ENCODE measurements at regions not wholly inside any gene's neighbourhood (a gene's known extent, or its start where the extent isn't known, plus 50 kb on each side); places are given as distances from the start of the nearest gene placed in this dataset.
"Not testable (repeated sequence)": the region's sequence is repeated elsewhere in the genome, so short reads cannot be mapped to it uniquely, and the experiment has no call there.

DNA sequence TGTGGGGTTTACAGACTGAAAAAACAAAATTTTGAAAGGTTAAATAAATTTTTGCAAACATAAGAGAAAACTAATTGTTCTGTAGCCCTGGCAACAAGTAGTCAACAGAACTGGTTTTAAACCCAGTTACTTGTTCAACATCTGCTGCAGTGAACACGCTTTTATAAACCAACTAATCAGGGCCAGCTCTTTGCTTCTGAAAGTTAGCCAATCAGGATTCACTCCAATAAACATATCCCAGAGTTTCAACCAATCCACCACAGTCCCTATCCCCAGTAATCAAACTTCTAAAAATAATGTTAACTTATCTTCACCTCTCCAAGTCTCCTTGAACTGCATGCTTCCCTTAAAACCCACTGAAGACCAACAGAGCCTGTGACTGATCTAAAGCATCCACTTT, 306.6 kb downstream of the CTH start:
- Mint-ChIP-seq H3K27me3 (no peaks in the 10 kb centered on the region), H3K36me3 (no peaks in the 10 kb centered on the region), H3K4me1 (no peaks in the 10 kb centered on the region), H3K4me3 (no peak overlapping the region), H3K9me3 (ENCODE audit: low read depth) (peaks cover 2% of the 10 kb centered on the region), H3K27ac (no peak overlapping the region)
- DNase-seq (no peak), ATAC-seq (no peak)
- CTCF ChIA-PET = no interaction called here

DNA sequence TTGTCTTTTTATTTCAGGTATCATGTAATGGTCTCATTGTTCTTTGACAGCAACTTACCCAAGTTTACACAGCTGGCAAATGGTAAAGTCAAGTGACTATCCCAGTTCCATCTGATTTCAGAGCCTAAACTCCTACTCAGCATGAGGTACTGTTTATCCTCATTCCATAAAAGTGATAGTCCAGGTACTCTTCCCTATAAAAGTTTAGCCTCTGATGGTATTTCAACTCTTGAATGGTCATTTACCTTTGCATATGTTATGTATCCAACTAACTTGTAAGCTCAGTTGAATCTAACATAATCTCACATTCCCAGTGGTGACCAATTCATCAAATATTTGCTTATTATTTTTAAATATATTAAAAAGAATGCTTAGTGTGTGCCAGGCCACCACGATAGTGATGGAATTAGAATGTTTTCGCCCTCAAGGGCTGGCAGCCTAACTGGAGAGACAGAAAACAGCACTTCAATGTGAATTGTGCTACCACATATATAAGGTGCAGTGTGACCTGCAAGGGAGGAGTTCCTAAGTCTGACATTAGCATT, 307.1 kb downstream of the CTH start:
- H3K36me3 Mint-ChIP-seq = no peaks in the 10 kb centered on the region
- no peak for ATAC-seq
- no peaks in the 10 kb centered on the region for H3K27me3 Mint-ChIP-seq
- H3K4me3 Mint-ChIP-seq = no peak overlapping the region
- H3K9me3 Mint-ChIP-seq (ENCODE audit: low read depth) = peaks cover 2% of the 10 kb centered on the region
- H3K27ac Mint-ChIP-seq = no peak overlapping the region
- DNase-seq = no peak
- CTCF ChIA-PET = no interaction called here
- no peaks in the 10 kb centered on the region for H3K4me1 Mint-ChIP-seq

DNA sequence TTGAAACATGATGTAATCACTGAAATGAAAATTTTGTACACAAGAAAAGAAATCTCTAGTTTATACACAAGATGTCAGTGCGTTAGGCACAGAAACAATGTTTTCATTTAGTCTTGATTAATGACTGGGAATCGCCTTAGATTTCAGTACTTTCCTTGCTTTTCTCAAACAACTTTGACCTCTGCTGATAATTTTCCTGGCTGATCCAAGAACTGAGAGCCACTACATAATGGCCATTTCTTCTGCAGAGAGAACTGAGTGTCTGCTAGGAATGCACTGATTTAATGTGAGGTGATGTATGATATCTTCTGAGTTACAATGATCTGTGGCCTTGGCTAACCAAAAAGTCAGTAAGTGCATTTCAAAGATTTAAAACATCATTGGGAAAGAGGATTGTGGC, 308.1 kb downstream of the CTH start:
- ATAC-seq (no peak), DNase-seq (no peak)
- H3K36me3 Mint-ChIP-seq = no peaks in the 10 kb centered on the region
- H3K4me1 Mint-ChIP-seq = no peaks in the 10 kb centered on the region
- H3K4me3 Mint-ChIP-seq = no peak overlapping the region
- no peaks in the 10 kb centered on the region for H3K27me3 Mint-ChIP-seq
- peaks cover 2% of the 10 kb centered on the region for H3K9me3 Mint-ChIP-seq (ENCODE audit: low read depth)
- CTCF ChIA-PET = no interaction called here
- no peak overlapping the region for H3K27ac Mint-ChIP-seq

DNA sequence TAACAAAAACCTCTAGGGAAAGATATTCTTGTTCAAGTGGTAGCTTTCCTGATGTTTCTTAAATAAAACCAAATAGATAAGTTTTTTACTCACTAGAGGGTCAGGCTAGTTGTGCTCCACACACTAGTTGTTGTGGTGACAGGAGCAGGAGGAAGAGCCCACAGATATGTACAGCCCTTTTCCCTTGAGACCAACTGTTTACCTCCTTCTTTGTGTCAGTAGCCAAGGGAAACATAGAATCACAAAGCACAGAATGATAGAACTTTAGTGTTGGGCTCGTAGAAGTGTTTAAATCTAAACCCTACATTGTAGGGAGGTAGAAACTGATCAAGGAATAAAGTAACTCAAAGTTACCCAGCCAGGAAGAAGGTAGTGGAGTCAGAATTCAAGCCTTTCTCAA, 309.0 kb downstream of the CTH start:
- Mint-ChIP-seq H3K36me3 (no peaks in the 10 kb centered on the region), H3K9me3 (ENCODE audit: low read depth) (peaks cover 6% of the 10 kb centered on the region), H3K27me3 (no peaks in the 10 kb centered on the region), H3K27ac (no peak overlapping the region), H3K4me1 (no peaks in the 10 kb centered on the region), H3K4me3 (no peak overlapping the region)
- no peak for ATAC-seq
- DNase-seq = no peak
- CTCF ChIA-PET = no interaction called here

DNA sequence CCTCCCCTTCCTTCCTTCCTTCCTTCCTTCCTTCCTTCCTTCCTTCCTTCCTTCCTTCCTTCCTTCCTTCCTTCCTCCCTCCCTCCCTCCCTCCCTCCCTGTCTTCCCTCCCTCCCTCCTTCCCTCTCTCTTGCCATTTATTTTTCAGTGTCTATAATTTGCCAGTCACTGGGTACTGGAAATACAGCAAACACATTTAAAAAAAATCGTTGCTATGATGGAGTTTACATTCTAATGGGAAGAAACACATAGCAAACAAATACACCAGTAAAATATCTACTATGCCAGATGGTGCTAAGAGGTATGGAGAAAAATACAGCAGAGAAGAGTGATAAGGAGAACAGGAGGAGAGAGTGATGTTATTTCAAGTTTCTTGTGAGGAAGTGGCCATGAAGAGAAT, 309.5 kb downstream of the CTH start:
- Mint-ChIP-seq H3K9me3 (ENCODE audit: low read depth) (peaks cover 10% of the 10 kb centered on the region), H3K27ac (no peak overlapping the region), H3K4me3 (no peak overlapping the region), H3K27me3 (no peaks in the 10 kb centered on the region), H3K4me1 (no peaks in the 10 kb centered on the region), H3K36me3 (no peaks in the 10 kb centered on the region)
- ATAC-seq = no peak
- DNase-seq = no peak
- CTCF ChIA-PET = no interaction called here

DNA sequence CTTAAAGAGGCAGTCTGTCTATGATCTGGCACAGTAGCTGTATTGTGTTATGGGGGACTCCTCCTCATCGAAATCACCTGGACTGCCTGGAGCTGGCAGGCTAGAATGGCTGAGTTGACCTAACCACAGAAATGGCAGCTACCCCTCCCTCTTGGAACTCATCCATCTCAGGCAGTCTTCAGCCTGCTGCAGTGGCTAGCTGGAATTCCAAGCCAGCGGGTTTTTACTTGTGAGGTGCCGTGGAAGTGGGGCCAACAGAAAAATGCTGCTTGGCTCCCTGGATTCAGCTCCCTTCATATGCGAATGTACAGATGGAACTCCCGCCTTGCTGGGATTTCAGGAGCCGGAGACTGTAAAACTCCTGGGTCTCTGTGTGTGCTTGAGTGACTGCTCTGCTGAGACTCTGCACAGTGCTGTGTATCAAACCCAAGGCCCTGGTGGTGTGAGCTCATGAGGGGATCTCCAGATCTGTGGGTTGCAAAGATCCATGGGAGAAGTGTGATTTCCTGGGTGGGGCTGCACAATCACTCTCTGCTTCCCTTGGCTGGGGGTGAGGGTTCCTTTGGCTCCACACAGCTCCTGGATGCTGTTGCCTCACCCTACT, 316.9 kb downstream of the CTH start:
- no peak overlapping the region for H3K4me3 Mint-ChIP-seq
- H3K27me3 Mint-ChIP-seq = no peaks in the 10 kb centered on the region
- CTCF ChIA-PET = no interaction called here
- no peaks in the 10 kb centered on the region for H3K4me1 Mint-ChIP-seq
- no peak overlapping the region for H3K27ac Mint-ChIP-seq
- DNase-seq = no peak
- ATAC-seq = no peak
- H3K9me3 Mint-ChIP-seq (ENCODE audit: low read depth) = peaks cover 18% of the 10 kb centered on the region
- H3K36me3 Mint-ChIP-seq = no peaks in the 10 kb centered on the region

DNA sequence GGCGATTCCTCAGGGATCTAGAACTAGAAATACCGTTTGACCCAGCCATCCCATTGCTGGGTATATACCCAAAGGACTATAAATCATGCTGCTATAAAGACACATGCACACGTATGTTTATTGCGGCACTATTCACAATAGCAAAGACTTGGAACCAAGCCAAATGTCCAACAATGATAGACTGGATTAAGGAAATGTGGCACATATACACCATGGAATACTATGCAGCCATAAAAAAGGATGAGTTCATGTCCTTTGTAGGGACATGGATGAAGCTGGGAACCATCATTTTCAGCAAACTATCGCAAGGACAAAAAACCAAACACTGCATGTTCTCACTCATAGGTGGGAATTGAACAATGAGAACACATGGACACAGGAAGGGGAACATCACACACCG, 311.1 kb downstream of the PTGER3 start:
- H3K27me3 Mint-ChIP-seq; H3K27ac Mint-ChIP-seq; H3K9me3 Mint-ChIP-seq (ENCODE audit: low read depth); H3K36me3 Mint-ChIP-seq; H3K4me1 Mint-ChIP-seq; CTCF ChIA-PET; ATAC-seq; H3K4me3 Mint-ChIP-seq; DNase-seq: not testable (repeated sequence)

DNA sequence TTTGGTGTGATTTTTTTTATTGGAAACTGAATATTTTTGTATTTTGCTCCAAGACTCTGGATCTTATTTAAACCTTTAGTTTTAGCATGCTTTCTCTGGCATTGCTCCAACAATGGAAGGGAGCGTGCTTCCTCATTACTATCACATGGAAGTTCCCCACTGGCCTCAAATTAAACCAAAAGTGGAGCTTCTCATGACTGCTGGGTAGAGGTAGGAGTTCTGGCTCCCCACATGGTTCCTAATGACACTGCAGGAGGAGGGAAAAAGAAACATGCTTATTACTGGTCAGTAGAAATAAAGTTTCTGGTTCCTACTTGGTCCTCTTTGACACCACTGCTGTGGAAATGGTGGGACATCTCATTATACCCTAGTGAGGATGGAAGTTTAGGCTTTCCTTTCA, 310.5 kb downstream of the PTGER3 start:
- no peaks in the 10 kb centered on the region for H3K4me1 Mint-ChIP-seq
- H3K9me3 Mint-ChIP-seq (ENCODE audit: low read depth) = no peaks in the 10 kb centered on the region
- no peaks in the 10 kb centered on the region for H3K27me3 Mint-ChIP-seq
- no peak for ATAC-seq
- H3K27ac Mint-ChIP-seq = no peak overlapping the region
- no peaks in the 10 kb centered on the region for H3K36me3 Mint-ChIP-seq
- CTCF ChIA-PET = no interaction called here
- H3K4me3 Mint-ChIP-seq = no peak overlapping the region
- no peak for DNase-seq

DNA sequence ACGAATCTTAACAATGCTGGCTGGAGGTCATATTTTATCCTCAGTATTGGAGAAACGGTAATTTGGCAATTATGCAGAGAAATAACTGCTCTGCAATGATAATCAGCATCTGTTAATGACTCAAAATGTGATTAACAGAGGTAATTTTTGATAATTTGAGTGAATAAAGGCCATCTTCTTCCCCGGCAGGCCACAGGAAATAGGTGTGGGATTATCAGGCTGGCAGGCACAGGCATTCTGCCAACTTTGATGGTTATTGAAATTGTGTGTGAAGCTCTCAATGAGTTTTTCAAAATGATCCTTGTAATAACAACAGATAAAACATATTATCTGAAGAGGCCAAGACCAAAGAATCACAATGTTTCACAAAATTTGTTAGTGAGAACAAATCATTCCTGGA, 309.0 kb downstream of the PTGER3 start:
- Mint-ChIP-seq H3K27me3 (no peaks in the 10 kb centered on the region), H3K4me3 (no peak overlapping the region), H3K36me3 (no peaks in the 10 kb centered on the region), H3K9me3 (ENCODE audit: low read depth) (no peaks in the 10 kb centered on the region), H3K4me1 (no peaks in the 10 kb centered on the region), H3K27ac (no peak overlapping the region)
- CTCF ChIA-PET = no interaction called here
- ATAC-seq (no peak), DNase-seq (no peak)

DNA sequence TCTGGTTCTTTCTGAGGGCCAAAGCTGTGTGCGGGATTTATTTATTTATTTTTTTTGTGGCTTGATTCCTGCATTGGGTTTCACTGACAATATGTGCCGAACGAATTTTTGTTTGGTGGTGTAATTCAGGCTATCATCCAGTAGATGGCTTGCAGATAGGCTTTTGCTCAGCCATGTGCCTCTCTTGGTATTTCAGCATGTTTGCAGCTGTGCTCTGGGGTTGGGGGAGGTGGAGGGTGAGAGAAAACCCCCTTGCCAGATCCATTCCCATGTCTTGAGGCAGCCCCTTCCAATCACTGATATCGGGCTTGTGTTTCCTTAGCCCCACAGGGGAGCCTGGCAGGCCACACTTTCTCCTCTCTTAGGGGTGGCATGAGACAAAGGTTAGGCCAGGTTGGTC, 302.4 kb downstream of the PTGER3 start:
- no peak for ATAC-seq
- H3K9me3 Mint-ChIP-seq (ENCODE audit: low read depth) = no peaks in the 10 kb centered on the region
- no peak for DNase-seq
- CTCF ChIA-PET = no interaction called here
- H3K36me3 Mint-ChIP-seq = no peaks in the 10 kb centered on the region
- no peak overlapping the region for H3K4me3 Mint-ChIP-seq
- no peak overlapping the region for H3K27ac Mint-ChIP-seq
- no peaks in the 10 kb centered on the region for H3K27me3 Mint-ChIP-seq
- H3K4me1 Mint-ChIP-seq = no peaks in the 10 kb centered on the region

DNA sequence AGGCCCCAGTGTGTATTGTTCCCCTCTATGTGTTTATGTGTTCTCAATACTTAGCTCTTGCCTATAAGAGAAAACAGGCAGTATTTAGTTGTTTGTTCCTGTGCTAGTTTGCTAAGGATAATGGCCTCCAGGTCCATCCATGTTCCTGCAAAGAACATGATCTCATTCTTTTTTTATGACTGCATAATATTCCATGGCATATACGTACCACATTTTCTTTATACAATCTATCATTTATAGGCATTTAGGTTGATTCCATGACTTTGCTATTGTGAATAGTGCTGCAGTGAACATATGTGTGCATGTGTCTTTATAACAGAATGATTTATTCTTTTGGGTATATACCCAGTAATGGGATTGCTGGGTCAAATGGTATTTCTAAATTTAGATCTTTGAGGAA, 301.6 kb downstream of the PTGER3 start:
- H3K36me3 Mint-ChIP-seq; H3K9me3 Mint-ChIP-seq (ENCODE audit: low read depth); H3K4me1 Mint-ChIP-seq; ATAC-seq; DNase-seq; H3K27ac Mint-ChIP-seq; H3K27me3 Mint-ChIP-seq; H3K4me3 Mint-ChIP-seq; CTCF ChIA-PET: not testable (repeated sequence)

DNA sequence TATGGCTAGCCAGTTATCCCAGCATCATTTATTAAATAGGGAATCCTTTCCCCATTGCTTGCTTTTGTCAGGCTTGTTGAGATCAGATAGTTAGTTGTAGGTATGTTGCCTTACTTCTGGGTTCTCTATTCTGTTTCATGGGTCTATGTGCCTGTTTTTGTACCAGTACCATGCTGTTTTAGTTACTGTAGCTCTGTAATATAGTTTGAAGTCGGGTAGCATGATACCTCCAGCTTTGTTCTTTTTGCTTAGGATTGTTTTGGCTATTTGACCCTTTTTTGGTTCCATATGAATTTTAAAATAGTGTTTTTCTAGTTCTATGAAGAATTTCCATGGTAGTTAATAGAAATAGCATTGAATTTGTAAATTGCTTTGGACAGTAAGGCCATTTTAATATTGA, 300.5 kb downstream of the PTGER3 start:
- H3K36me3 Mint-ChIP-seq, DNase-seq, H3K4me3 Mint-ChIP-seq: not testable (repeated sequence)

DNA sequence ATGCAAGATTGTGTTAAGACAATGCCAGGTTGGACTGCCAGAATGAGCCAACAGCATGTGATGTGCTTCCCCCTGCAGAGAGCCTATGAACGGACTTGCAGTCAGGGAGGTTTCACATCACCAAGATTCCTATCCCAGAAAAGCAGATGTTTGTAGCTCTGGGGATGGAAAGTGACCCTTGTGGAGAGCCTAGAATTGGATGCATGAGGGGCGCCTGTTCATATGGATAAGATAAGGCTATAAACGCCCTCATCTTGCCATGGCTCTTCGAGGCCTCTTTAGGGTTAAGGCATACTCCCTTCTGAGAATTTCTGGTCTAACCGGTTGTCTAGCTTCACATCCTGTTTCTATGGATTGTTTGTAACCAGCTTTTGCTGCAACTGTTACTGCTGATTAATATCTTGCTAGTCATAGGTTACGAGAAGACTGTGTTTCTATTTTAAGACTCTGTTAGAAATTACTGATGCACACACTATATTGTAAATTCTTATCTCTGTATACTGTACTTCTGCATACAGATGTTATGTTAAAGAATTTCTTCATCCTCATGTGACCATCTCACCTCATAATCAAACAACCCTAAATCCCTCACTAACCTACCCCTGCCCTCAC, 295.8 kb downstream of the PTGER3 start:
- H3K27ac Mint-ChIP-seq; H3K9me3 Mint-ChIP-seq (ENCODE audit: low read depth); H3K27me3 Mint-ChIP-seq; DNase-seq; H3K36me3 Mint-ChIP-seq; CTCF ChIA-PET; ATAC-seq; H3K4me1 Mint-ChIP-seq; H3K4me3 Mint-ChIP-seq: not testable (repeated sequence)

More for the DNA sequence above, 300.5 kb downstream of the PTGER3 start:
- CTCF ChIA-PET; H3K27ac Mint-ChIP-seq; H3K9me3 Mint-ChIP-seq (ENCODE audit: low read depth); H3K4me1 Mint-ChIP-seq; H3K27me3 Mint-ChIP-seq; ATAC-seq: not testable (repeated sequence)

DNA sequence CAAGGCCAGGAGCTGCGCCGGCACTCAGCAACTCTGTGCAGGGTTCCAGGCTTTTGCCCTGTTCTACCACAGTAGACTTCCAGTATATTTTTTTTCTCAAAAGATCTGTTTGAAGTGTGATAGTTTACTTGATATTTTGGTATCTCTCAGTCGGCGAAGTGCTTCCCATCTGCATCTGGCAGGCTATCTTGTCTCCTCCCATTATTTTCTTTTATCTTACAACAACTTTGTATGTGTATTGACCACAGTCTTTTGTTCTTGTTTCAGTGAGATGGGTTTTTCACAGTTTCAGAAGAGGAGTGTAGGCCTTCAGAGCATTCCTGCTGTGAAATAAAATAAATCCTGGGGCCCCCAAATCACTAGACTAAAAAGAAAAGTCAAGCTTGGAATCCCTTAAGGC, 292.9 kb downstream of the PTGER3 start:
- ATAC-seq (no peak), DNase-seq (no peak)
- CTCF ChIA-PET = no interaction called here
- Mint-ChIP-seq H3K27ac (no peak overlapping the region), H3K9me3 (ENCODE audit: low read depth) (no peaks in the 10 kb centered on the region), H3K4me3 (no peak overlapping the region), H3K27me3 (no peaks in the 10 kb centered on the region), H3K4me1 (peaks cover 5% of the 10 kb centered on the region), H3K36me3 (no peaks in the 10 kb centered on the region)

DNA sequence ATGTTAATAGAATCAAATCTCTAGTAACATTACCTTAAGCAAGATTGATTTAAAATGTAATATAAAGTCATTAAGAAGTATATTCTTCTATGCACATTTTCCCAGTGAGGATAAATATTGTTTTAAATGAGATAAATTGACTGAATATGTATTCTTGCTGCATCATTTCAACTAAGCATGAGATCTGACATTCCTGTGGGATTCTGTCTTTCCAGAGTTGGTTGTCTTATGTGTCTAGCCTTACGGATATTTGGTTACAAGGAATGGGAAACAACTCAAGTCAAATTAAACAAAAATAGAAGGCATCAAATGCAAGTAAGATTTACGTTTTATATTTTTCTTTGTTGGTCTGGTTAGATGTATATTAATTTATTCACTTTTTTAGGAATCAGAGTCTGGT, 287.5 kb downstream of the PTGER3 start:
- no peaks in the 10 kb centered on the region for H3K9me3 Mint-ChIP-seq (ENCODE audit: low read depth)
- H3K27ac Mint-ChIP-seq = no peak overlapping the region
- DNase-seq (no peak), ATAC-seq (no peak)
- CTCF ChIA-PET = no interaction called here
- H3K4me1 Mint-ChIP-seq = no peaks in the 10 kb centered on the region
- H3K4me3 Mint-ChIP-seq = no peak overlapping the region
- no peaks in the 10 kb centered on the region for H3K27me3 Mint-ChIP-seq
- no peaks in the 10 kb centered on the region for H3K36me3 Mint-ChIP-seq

Data from activated CD8-positive, alpha-beta memory T cell treated with anti-CD3 and anti-CD28 coated beads, Interleukin-2, amount 10 ng/mL, durations not matched to agents 7 days and 5 days (primary cell).